Endothelial cell of umbilical vein (primary cell): ENCODE measurements at regions not wholly inside any gene's neighbourhood (a gene's known extent, or its start where the extent isn't known, plus 50 kb on each side); places are given as distances from the start of the nearest gene placed in this dataset.

Source experiments
- BruUV-seq: library from RNA; stranded (reverse); fragments of 400-500 nt; replicated peaks from 2 replicates; lab custom pipeline; 2021; lab: Mats Ljungman, UMichigan
- CTCF ChIA-PET: fragments of 300-600, 350-600 bp; sonication (Branson Sonifier 250); formaldehyde crosslinking; loops from one replicate; lab custom pipeline; 2021; ENCODE audit warnings: antibody characterized with exemption, inconsistent platforms; lab: Charles Lee
- POLR2A ChIA-PET: fragments of 300-600, 350-600 bp; sonication (Branson Sonifier 250); formaldehyde crosslinking; loops from one replicate; lab custom pipeline; 2021; ENCODE audit warnings: antibody characterized with exemption, inconsistent platforms; lab: Charles Lee
- DNase-seq: peaks from one replicate; pipeline ENCODE4 v3.0.0-alpha.2; 2011; ENCODE audit warnings: low read depth, low spot score
- FAIRE-seq: peaks from 2 replicates; lab custom pipeline; 2011; peaks lifted over from hg19 to GRCh38; lab: Jason Lieb, UNC
- H2AFZ ChIP-seq: 2 replicates; pipeline ENCODE4 v1.6.0; 2012; ENCODE audit warnings: low read depth, low read length, control low read depth, inconsistent platforms
- H3K27ac ChIP-seq: 2 replicates; pipeline ENCODE4 v1.5.1; 2011; ENCODE audit warnings: low read depth, mild to moderate bottlenecking, control low read depth, low read length, moderate library complexity; ENCODE audit not compliant: insufficient read depth
- H3K27me3 ChIP-seq, 2 experiments: 2 replicates each; pipeline versions ENCODE4 v1.6.0 to v1.6.1; 2011; ENCODE audit warnings: low read length in 2 of 2, mixed read lengths in 1 of 2; ENCODE audit not compliant: control insufficient read depth in 2 of 2, insufficient read depth in 2 of 2
- H3K36me3 ChIP-seq, 2 experiments: 2 replicates in 1 of 2; 3 replicates in 1 of 2; pipeline ENCODE4 v1.5.1; 2011; ENCODE audit warnings: low read length in 2 of 2, mild to moderate bottlenecking in 1 of 2, moderate library complexity in 1 of 2; ENCODE audit not compliant: control insufficient read depth in 2 of 2, insufficient read depth in 2 of 2; ENCODE audit errors: extremely low read depth in 1 of 2
- H3K4me1 ChIP-seq: 3 replicates; pipeline ENCODE4 v1.5.1; 2011; ENCODE audit warnings: mild to moderate bottlenecking, low read length; ENCODE audit not compliant: control insufficient read depth, insufficient read depth; ENCODE audit errors: extremely low read depth
- H3K4me2 ChIP-seq: 2 replicates; pipeline ENCODE4 v1.6.1; 2011; ENCODE audit warnings: low read length, control low read depth, mixed read lengths; ENCODE audit not compliant: insufficient read depth
- H3K4me3 ChIP-seq, 3 experiments: fragments of 200-600 bp in 1 of 3; sonication (generic), shearing (Covaris generic) in 1 of 3; replicated peaks in 1 of 3; 2 replicates each; pipeline ENCODE4 v1.5.1; 2011 to 2016; ENCODE audit warnings: control low read depth in 3 of 3, low read length in 3 of 3, mild to moderate bottlenecking in 2 of 3, inconsistent platforms in 1 of 3, low read depth in 1 of 3, moderate library complexity in 1 of 3; ENCODE audit not compliant: insufficient read depth in 1 of 3
- H3K79me2 ChIP-seq: 2 replicates; pipeline ENCODE4 v1.6.0; 2012; ENCODE audit warnings: low read length, inconsistent platforms; ENCODE audit not compliant: control insufficient read depth, insufficient read depth
- H3K9ac ChIP-seq: replicated peaks from 2 replicates; pipeline ENCODE3; 2011; ENCODE audit warnings: low read length, control low read depth; ENCODE audit not compliant: insufficient read depth; ENCODE audit errors: extremely low read depth
- H3K9me1 ChIP-seq: replicated peaks from 3 replicates; pipeline ENCODE4 v1.6.0; 2011; ENCODE audit warnings: mild to moderate bottlenecking, low read length; ENCODE audit not compliant: control insufficient read depth, insufficient read depth; ENCODE audit errors: extremely low read depth
- H3K9me3 ChIP-seq: replicated peaks from 2 replicates; pipeline ENCODE4 v1.5.1; 2012; ENCODE audit warnings: low read length, inconsistent platforms; ENCODE audit not compliant: control insufficient read depth, insufficient read depth
- H4K20me1 ChIP-seq: replicated peaks from 2 replicates; pipeline ENCODE3; 2011; ENCODE audit warnings: mild to moderate bottlenecking, low read length; ENCODE audit not compliant: control insufficient read depth, insufficient read depth; ENCODE audit errors: extremely low read depth
- EZH2 ChIP-seq: IDR thresholded peaks from 2 replicates; pipeline ENCODE4 v1.6.1; 2012; ENCODE audit warnings: borderline replicate concordance, low read depth, mild to moderate bottlenecking, moderate library complexity, low read length, inconsistent platforms; ENCODE audit not compliant: severe bottlenecking
- FOS ChIP-seq: IDR thresholded peaks from 2 replicates; pipeline ENCODE4 v1.6.1; 2011; ENCODE audit warnings: mild to moderate bottlenecking, low read length, moderate library complexity, borderline replicate concordance; ENCODE audit not compliant: insufficient read depth
- GATA2 ChIP-seq: IDR thresholded peaks from 2 replicates; pipeline ENCODE4 v1.7.0; 2011; ENCODE audit warnings: low read depth, mild to moderate bottlenecking, moderate library complexity, mixed read lengths, low read length; ENCODE audit not compliant: insufficient read length, insufficient read depth
- JUN ChIP-seq: IDR thresholded peaks from 2 replicates; pipeline ENCODE4 v1.6.1; 2011; ENCODE audit warnings: borderline replicate concordance, low read depth; ENCODE audit not compliant: insufficient read length, insufficient read depth
- MYC ChIP-seq: IDR thresholded peaks from one replicate; pipeline ENCODE4 v1.6.1; 2011; ENCODE audit warnings: mild to moderate bottlenecking, low read depth, low read length
- POLR2A ChIP-seq: IDR thresholded peaks from 2 replicates; pipeline ENCODE4 v1.6.1; 2012; ENCODE audit warnings: low read depth, mild to moderate bottlenecking, control low read depth, low read length
- POLR2AphosphoS5 ChIP-seq: IDR thresholded peaks from 2 replicates; pipeline ENCODE4 v1.6.1; 2012; ENCODE audit warnings: low read depth, mild to moderate bottlenecking, control low read depth, low read length, moderate library complexity; ENCODE audit not compliant: insufficient read depth
- dilution Hi-C: fragments of 300-500 bp; cut with MboI; formaldehyde crosslinking; loops from one replicate; pipeline ENCODE4 v1.15.0; 2019; ENCODE audit warnings: low sequenced_read_pairs; ENCODE audit not compliant: extremely low pct_ligation_motif_present
- intact Hi-C: fragments of 100-400 bp; cut with micrococcal nuclease; formaldehyde crosslinking; loops from one replicate; pipeline ENCODE4 v1.10.0; 2022
- TF ChIP-seq, protein P1 (sequence below), 2 donors: IDR thresholded peaks; 1 replicate in 1 of 2; 2 replicates in 1 of 2; pipeline ENCODE4 v1.5.1; 2011; ENCODE audit warnings: low read length in 2 of 2, mild to moderate bottlenecking in 2 of 2, moderate library complexity in 2 of 2, control low read depth in 1 of 2, inconsistent platforms in 1 of 2, low read depth in 1 of 2; ENCODE audit not compliant: insufficient read depth in 1 of 2; ENCODE audit errors: extremely low read depth in 1 of 2
- TF ChIP-seq, protein P2 (sequence below): IDR thresholded peaks from 2 replicates; pipeline ENCODE4 v1.6.1; 2011; ENCODE audit not compliant: insufficient read depth, insufficient read length

DNA sequence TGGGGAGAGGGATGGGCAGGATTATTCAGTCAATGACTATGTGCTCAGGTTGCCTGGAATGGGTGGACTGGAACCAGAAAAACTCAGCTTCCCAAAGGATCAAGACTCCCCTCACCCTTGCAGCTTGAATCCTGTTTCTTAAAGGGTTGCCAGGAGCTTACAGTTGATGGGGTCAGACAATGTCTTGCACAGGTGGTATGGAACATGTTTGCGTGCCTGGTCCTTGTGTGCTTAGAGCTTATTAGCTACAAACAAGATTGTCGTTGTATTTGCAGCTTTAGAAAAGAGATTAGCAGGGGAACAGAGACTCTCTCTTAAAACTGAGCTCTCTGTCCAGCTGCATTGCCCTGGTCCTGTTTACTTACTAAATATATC is 56.9 kb downstream of the PRR15 start:
- no peak overlapping the region for H3K27ac ChIP-seq
- ChIA-PET POLR2A (no interaction called here), CTCF (interaction anchor here (0.6 to 1.4 kb wide), 6 partner anchors 11 to 300 kb away, joined by 3 to 10 read pairs (median 3); no protein-coding TSS in a partner anchor)
- H4K20me1 ChIP-seq, result no peaks in the 10 kb centered on the region
- H3K79me2 ChIP-seq, result no peaks in the 10 kb centered on the region
- peaks cover 6% of the 10 kb centered on the region for H3K4me1 ChIP-seq
- no peaks in the 10 kb centered on the region for H3K9me1 ChIP-seq
- TF ChIP-seq, protein P1, sequence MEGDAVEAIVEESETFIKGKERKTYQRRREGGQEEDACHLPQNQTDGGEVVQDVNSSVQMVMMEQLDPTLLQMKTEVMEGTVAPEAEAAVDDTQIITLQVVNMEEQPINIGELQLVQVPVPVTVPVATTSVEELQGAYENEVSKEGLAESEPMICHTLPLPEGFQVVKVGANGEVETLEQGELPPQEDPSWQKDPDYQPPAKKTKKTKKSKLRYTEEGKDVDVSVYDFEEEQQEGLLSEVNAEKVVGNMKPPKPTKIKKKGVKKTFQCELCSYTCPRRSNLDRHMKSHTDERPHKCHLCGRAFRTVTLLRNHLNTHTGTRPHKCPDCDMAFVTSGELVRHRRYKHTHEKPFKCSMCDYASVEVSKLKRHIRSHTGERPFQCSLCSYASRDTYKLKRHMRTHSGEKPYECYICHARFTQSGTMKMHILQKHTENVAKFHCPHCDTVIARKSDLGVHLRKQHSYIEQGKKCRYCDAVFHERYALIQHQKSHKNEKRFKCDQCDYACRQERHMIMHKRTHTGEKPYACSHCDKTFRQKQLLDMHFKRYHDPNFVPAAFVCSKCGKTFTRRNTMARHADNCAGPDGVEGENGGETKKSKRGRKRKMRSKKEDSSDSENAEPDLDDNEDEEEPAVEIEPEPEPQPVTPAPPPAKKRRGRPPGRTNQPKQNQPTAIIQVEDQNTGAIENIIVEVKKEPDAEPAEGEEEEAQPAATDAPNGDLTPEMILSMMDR (IDR thresholded peaks at IDR 0.05; ENCODE audit: extremely low read depth in 1 of 2, insufficient read depth in 1 of 2, low read depth in 1 of 2, low read length in 2 of 2), result no peak
- H3K36me3 ChIP-seq, result no peaks in the 10 kb centered on the region
- dilution Hi-C loops (no loop called here), intact Hi-C loops (loop anchor here (5.0 kb wide), 1 partner anchor 53 kb away; no protein-coding TSS in a partner anchor)
- H3K27me3 ChIP-seq, result no peaks in the 10 kb centered on the region
- BruUV-seq, result no TSS peak
- no peak overlapping the region for H3K4me3 ChIP-seq
- H3K9ac ChIP-seq, result no peak overlapping the region
- H2AFZ ChIP-seq, result no peak overlapping the region
- no peaks in the 10 kb centered on the region for H3K9me3 ChIP-seq
- no peak for FAIRE-seq
- no peak overlapping the region for H3K4me2 ChIP-seq
- DNase-seq, result no peak

DNA sequence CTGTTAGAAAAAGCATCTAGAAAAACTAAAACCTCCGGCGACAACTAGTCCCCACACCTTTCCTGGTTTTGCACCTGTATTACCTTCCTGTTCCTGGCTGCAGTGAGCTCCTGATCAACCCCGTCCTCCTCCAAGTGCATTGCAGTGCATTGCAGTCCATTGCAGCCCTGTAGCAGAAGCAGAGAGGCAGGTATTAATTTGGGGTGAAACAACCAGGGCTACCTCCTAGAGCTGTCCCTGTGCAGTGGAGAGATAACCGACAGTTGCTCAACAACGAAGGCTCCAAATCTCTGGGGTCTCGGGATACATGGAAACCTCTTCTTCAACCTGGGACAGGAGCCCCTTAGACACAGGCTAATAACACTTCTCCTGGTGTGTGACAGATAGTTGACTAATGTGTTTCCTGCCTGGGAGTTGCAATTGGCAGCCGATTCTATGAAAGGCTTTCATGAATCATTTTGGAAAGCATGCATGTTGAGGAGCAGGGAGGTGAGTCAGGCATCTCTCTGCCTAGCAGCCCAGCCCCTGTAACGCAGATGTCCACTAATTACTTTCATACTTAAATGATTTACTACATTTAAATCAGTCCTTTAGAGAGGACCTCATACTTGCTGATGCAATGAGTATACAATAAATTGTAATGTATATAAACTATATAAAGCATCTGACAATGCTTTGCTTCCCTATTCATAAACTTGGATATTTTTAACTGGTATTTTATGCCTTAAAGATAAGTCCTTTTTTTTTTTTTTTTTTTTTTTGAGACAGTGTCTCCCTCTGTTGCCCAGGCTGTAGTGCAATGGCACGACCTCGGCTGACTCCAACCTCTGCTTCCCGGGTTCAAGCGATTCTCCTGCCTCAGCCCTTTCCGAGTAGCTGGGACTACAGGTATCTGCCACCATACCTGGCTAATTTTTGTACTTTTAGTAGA is 59.0 kb downstream of the PRR15 start:
- peak overlapping the region; percentile 50 for H3K4me2 ChIP-seq
- H3K27ac ChIP-seq, result peak overlapping the region; percentile 53
- peak overlapping the region; percentile 11 for H3K9ac ChIP-seq
- dilution Hi-C loops (no loop called here), intact Hi-C loops (loop anchor here (2.0 to 5.0 kb wide), 2 partner anchors 55 to 62 kb away; no protein-coding TSS in a partner anchor)
- no peaks in the 10 kb centered on the region for H3K9me1 ChIP-seq
- peak; percentile 95 for FAIRE-seq
- H2AFZ ChIP-seq, result no peak overlapping the region
- no peaks in the 10 kb centered on the region for H4K20me1 ChIP-seq
- H3K36me3 ChIP-seq, result no peaks in the 10 kb centered on the region
- peaks cover 6% of the 10 kb centered on the region for H3K4me1 ChIP-seq
- ChIA-PET CTCF (interaction anchor here (0.9 to 1.9 kb wide), 4 partner anchors 10 to 701 kb away, joined by 3 to 5 read pairs (median 4); no protein-coding TSS in a partner anchor), POLR2A (no interaction called here)
- H3K4me3 ChIP-seq, result no peak overlapping the region
- H3K79me2 ChIP-seq, result no peaks in the 10 kb centered on the region
- TF ChIP-seq, protein P2, sequence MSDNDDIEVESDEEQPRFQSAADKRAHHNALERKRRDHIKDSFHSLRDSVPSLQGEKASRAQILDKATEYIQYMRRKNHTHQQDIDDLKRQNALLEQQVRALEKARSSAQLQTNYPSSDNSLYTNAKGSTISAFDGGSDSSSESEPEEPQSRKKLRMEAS, result no peak
- TF ChIP-seq GATA2, result no peak
- TF ChIP-seq EZH2, result no peak
- peak; percentile 59 for TF ChIP-seq POLR2AphosphoS5
- TF ChIP-seq POLR2A, result no peak
- peak; percentile 98 for TF ChIP-seq FOS
- TF ChIP-seq, protein P1 (IDR thresholded peaks at IDR 0.05; ENCODE audit: extremely low read depth in 1 of 2, insufficient read depth in 1 of 2, low read depth in 1 of 2, low read length in 2 of 2), result no peak
- TF ChIP-seq MYC, result no peak
- TF ChIP-seq JUN, result peak; percentile 87
- DNase-seq, result peak; percentile 91
- H3K9me3 ChIP-seq, result no peaks in the 10 kb centered on the region
- no TSS peak for BruUV-seq
- no peaks in the 10 kb centered on the region for H3K27me3 ChIP-seq
